A549 (cell line): ENCODE measurements at regions not wholly inside any gene's neighbourhood (a gene's known extent, or its start where the extent isn't known, plus 50 kb on each side); places are given as distances from the start of the nearest gene placed in this dataset.

Source experiments
- CTCF ChIP-seq: fragments of >200 bp; sonication (Bioruptor Twin); formaldehyde crosslinking; IDR thresholded peaks from 3 replicates; pipeline ENCODE4 v1.5.1; 2016
- ZSCAN20 ChIP-seq: fragments of 250-450 bp; sonication (Bioruptor Pico); IDR thresholded peaks from 2 replicates; pipeline ENCODE4 v1.8.0; 2022; ENCODE audit warnings: mild to moderate bottlenecking, moderate library complexity

GRCh38 chr7:149568218-149568617 lies 70.6 kb upstream of the ZNF746 start:
- TF ChIP-seq CTCF (no peak), ZSCAN20 (CRISPR knock-in tag) (no peak)
